AG09319 (cell line): ENCODE measurements at regions not wholly inside any gene's neighbourhood (a gene's known extent, or its start where the extent isn't known, plus 50 kb on each side); places are given as distances from the start of the nearest gene placed in this dataset.

Experiments
- DNase-seq: peaks from one replicate; pipeline ENCODE4 v3.0.0-alpha.2; 2010; ENCODE audit warnings: low read depth; ENCODE audit errors: extremely low read depth
- TF ChIP-seq, protein P1 (sequence below): IDR thresholded peaks from 2 replicates; pipeline ENCODE4 v1.5.1; 2011; ENCODE audit warnings: low read depth, mild to moderate bottlenecking, inconsistent platforms, low read length, moderate library complexity

DNA sequence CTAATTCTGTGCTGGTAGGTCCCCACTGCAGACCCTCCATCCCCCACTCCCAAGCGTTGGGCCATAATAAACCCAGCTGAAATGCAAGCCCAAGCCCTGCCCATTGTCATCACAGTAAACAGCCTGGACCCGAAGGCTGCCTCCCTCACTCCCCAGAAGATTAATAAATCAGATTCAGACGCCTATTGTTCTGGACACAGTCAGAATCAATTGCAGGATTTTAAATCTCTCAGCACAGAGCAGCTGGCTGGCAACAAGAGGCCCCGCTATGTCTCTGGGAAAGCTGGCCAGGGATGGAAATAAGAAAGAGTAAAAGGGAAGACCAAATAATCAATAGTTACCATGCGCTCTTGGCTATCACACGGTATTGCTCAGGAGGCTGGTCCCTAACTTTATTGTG lies 93.9 kb downstream of the C17orf67 start:
- TF ChIP-seq, protein P1, sequence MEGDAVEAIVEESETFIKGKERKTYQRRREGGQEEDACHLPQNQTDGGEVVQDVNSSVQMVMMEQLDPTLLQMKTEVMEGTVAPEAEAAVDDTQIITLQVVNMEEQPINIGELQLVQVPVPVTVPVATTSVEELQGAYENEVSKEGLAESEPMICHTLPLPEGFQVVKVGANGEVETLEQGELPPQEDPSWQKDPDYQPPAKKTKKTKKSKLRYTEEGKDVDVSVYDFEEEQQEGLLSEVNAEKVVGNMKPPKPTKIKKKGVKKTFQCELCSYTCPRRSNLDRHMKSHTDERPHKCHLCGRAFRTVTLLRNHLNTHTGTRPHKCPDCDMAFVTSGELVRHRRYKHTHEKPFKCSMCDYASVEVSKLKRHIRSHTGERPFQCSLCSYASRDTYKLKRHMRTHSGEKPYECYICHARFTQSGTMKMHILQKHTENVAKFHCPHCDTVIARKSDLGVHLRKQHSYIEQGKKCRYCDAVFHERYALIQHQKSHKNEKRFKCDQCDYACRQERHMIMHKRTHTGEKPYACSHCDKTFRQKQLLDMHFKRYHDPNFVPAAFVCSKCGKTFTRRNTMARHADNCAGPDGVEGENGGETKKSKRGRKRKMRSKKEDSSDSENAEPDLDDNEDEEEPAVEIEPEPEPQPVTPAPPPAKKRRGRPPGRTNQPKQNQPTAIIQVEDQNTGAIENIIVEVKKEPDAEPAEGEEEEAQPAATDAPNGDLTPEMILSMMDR: no peak
- DNase-seq: no peak

DNA sequence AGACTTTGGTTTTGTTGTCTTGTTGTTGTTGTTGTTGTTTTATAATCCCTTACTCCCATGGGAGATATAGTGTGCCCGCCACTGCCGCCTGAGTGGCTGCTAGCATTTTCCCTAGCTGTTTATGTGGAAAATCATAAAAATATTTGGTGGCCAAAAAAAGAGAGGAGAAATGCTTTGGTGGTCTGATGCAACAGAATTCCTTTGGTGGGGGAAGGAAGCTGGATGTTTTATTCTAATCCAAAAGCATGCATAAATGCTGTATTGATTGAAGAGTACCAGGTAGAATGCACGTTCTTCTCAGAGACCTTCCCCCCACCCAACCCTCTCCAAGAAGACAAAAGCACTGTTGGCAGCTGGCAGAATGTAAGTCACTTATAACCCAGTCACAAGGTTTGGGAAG lies 93.2 kb downstream of the C17orf67 start:
- TF ChIP-seq, protein P1: no peak

More for the DNA sequence above, 93.2 kb downstream of the C17orf67 start:
- no peak for DNase-seq
